C4-2B (cell line): ENCODE measurements at regions not wholly inside any gene's neighbourhood (a gene's known extent, or its start where the extent isn't known, plus 50 kb on each side); places are given as distances from the start of the nearest gene placed in this dataset.

Experiments
- H3K27ac ChIP-seq: fragments of 450-650 bp; 2 replicates; pipeline ENCODE4 v1.5.1; 2017
- CTCF ChIP-seq: fragments of 450-650 bp; conservative IDR thresholded peaks from 2 replicates; pipeline ENCODE4 v1.5.1; 2017; ENCODE audit warnings: mild to moderate bottlenecking
- ZFX ChIP-seq: fragments of 450-650 bp; IDR thresholded peaks from 2 replicates; pipeline ENCODE4 v1.6.1; 2017

GRCh38 chr1:168917309-168917708 is 188.3 kb upstream of the DPT start:
- TF ChIP-seq ZFX = no peak
- TF ChIP-seq CTCF = no peak
- H3K27ac ChIP-seq = no peak overlapping the region

GRCh38 chr1:168917796-168918195 is 188.7 kb upstream of the ATP1B1 start:
- H3K27ac ChIP-seq = no peak overlapping the region
- TF ChIP-seq ZFX (no peak), CTCF (no peak)

DNA sequence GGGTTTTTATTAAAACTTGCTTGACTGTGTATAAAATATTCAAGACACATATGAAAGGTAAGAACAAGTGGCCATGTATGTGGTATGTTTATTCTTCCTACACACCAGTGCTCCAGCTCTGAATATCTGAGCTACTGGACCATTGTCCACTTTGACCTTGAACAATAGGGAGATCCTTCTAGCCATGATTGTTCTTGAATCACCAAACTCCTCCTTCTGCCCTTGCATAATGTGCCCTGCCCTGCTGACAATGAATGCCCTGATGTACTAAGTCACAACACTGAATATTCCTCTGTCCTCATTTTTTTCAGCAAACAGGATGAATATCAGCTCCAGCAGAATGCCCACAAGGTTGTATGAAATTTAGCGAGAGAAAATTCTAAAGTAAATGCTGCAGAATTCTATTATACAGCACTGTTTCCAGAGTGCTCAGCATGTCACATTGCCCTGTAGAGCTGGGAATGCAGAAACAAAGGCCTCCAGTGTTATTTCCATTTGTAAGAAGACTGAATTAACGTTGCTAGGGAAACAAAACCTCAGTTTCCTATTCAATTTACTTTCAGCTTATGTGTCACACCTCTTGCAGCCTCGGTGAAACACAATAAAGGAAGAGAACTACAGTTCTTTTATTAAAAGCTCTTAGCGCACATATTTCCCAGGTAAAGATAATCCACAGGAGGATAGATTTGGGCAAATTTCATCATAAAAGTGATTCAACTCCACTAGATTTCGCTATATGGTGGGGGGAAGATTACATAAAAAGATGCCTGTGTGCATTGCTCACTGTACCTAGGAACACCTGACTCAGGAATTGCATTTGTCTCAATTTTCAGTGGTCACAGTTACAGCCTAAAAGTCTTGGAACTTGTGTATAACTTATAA is 187.4 kb upstream of the ATP1B1 start:
- no peak for TF ChIP-seq CTCF
- no peak for TF ChIP-seq ZFX
- H3K27ac ChIP-seq = no peak overlapping the region

DNA sequence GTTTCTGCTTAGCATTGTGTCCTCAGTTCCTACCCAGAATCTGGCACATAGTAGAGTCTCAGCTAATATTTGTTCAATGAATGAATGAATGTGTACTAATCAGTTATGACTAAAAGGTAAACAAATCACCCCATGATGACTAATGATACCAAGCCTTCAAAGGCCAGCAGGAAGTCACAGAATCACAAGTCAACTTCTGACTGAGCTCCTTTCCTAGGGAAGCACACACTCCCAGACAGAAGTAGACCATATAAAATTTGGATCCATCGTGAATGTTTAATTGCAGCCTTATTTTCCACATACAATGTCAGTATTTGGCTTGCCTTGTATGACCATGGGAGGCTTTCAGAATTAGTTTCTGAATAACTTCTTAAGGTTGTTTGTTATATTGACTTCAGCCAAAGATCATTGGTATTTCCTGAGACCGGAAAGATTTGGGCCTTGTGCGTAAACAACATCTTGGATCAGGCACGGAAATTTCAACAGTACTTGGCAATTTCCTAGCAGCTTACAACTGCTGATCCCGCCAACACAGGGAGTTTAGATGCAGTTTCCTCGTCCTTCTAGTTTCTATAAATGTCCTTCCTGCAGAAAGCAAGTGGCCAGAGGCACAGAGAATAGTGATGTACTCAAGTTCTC is 185.9 kb upstream of the ATP1B1 start:
- TF ChIP-seq CTCF (no peak), ZFX (no peak)
- H3K27ac ChIP-seq = peak overlapping the region; percentile 71; the same call in 1 of the 2 replicates

DNA sequence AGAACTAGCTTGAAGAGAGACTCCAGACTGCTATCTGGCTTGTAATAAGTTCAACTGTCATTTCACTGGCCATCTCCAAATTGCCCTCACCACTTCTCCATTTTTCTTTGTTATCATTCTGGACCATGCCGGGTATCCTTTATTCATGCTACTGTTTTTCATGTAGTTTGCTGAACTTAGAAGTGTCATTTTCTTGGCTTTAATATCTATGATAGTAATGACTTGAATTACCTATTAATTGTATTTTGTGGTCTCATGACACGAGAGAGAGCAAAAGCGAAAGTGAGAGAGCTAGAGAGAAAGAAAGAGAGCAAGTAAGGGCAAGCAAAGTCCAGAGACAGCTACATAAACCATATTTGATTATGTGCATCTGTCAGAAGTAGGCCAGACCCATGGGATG is 184.9 kb upstream of the ATP1B1 start:
- peak overlapping the region; percentile 71; the same call in 1 of the 2 replicates for H3K27ac ChIP-seq
- TF ChIP-seq CTCF (no peak), ZFX (no peak)

- TF ChIP-seq CTCF (no peak), ZFX (no peak)
- no peak overlapping the region for H3K27ac ChIP-seq
These were observed 182.9 kb upstream of the ATP1B1 start for GRCh38 chr1:168923521-168924136.

DNA sequence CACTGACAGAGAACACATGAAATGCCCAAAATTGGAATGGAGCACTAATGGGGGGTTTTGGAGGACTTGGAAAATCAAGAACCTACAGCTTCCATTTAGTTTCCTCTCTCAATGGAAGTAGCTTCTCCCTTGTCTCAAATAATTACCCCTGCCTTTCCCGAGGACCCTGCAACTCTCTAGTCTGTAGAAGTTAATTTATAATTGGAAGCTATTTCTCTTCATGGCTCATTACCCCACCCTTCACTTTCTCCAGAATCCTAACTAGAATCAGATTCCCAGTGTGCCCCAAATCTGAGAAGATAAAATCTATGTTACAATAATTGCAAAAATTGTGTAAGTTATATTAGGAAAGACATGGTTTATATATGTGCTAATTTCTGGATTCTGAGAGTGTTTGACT is 181.5 kb upstream of the ATP1B1 start:
- no peak for TF ChIP-seq ZFX
- TF ChIP-seq CTCF = no peak

More for the DNA sequence above, 181.5 kb upstream of the ATP1B1 start:
- no peak overlapping the region for H3K27ac ChIP-seq
